Lung (tissue), 11 donors: ENCODE measurements at regions not wholly inside any gene's neighbourhood (a gene's known extent, or its start where the extent isn't known, plus 50 kb on each side); places are given as distances from the start of the nearest gene placed in this dataset.
"Not testable (repeated sequence)": the region's sequence is repeated elsewhere in the genome, so short reads cannot be mapped to it uniquely, and the experiment has no call there.

Experiments
- ATAC-seq: fragments of 200-7000 bp; cut with Tn5 transposase; one replicate; pipeline ENCODE4 v1.9.1; 2020; ENCODE audit warnings: moderate number of reproducible peaks; ENCODE audit not compliant: insufficient read depth, low FRiP score
- DNase-seq, 3 donors: peaks; one replicate each; pipeline ENCODE4 v3.0.0-alpha.2; 2013 to 2017
- H3K27ac ChIP-seq, 2 donors: one replicate each; pipeline ENCODE4 v1.5.1; 2013; ENCODE audit warnings: mild to moderate bottlenecking in 2 of 2, moderate library complexity in 2 of 2, control low read depth in 1 of 2, inconsistent platforms in 1 of 2, low read depth in 1 of 2, low read length in 1 of 2
- H3K27me3 ChIP-seq, 3 donors: one replicate each; pipeline ENCODE4 v1.5.1; 2013; ENCODE audit warnings: low read length in 2 of 3; ENCODE audit not compliant: control insufficient read depth in 3 of 3, insufficient read depth in 3 of 3
- H3K36me3 ChIP-seq, 4 donors: one replicate each; pipeline ENCODE4 v1.5.1; 2013; ENCODE audit warnings: low read length in 4 of 4, mild to moderate bottlenecking in 1 of 4, moderate library complexity in 1 of 4; ENCODE audit not compliant: control insufficient read depth in 4 of 4, insufficient read depth in 4 of 4
- H3K4me1 ChIP-seq, 5 donors: one replicate each; pipeline ENCODE4 v1.5.1; 2013; ENCODE audit warnings: low read length in 5 of 5, mild to moderate bottlenecking in 2 of 5, moderate library complexity in 1 of 5; ENCODE audit not compliant: control insufficient read depth in 5 of 5, insufficient read depth in 5 of 5
- H3K4me3 ChIP-seq: one replicate; pipeline ENCODE4 v1.5.1; 2013; ENCODE audit warnings: mild to moderate bottlenecking, control low read depth, moderate library complexity
- H3K9ac ChIP-seq, 2 donors: one replicate each; pipeline ENCODE4 v1.5.1; 2013; ENCODE audit warnings: low read length in 2 of 2, control low read depth in 1 of 2; ENCODE audit not compliant: insufficient read depth in 1 of 2
- H3K9me3 ChIP-seq, 4 donors: one replicate each; pipeline ENCODE4 v1.5.1; 2013; ENCODE audit warnings: low read length in 3 of 4, mild to moderate bottlenecking in 1 of 4, moderate library complexity in 1 of 4; ENCODE audit not compliant: control insufficient read depth in 4 of 4, insufficient read depth in 3 of 4
- WGBS, 2 donors: extraction: QIAGEN DNeasy Blood & Tissue Kit; methylation state at CpG; one replicate each; pipeline ENCODE4 v1.1.7; 2013; 5-methylcytosine and 5-hydroxymethylcytosine counted together
- TF ChIP-seq, protein P1 (sequence below): IDR thresholded peaks from 2 replicates; pipeline ENCODE4 v1.5.1; 2012; ENCODE audit warnings: mild to moderate bottlenecking; ENCODE audit errors: control extremely low read depth, extremely low read depth
- donor health status: control.
- donor health status: control.
- donor health status: Bipolar disorder and iron deficiency.
- donor health status: healthy.
- donor health status: DM: yes; HTN: yes; CAD: no.

GRCh38 chr2:144628566-144628965, 108.6 kb upstream of the ZEB2 start:
- H3K4me1 ChIP-seq: no peaks in the 10 kb centered on the region
- no peaks in the 10 kb centered on the region for H3K27me3 ChIP-seq
- no peak overlapping the region for H3K4me3 ChIP-seq
- DNase-seq (no peak), ATAC-seq (no peak)
- no peak overlapping the region for H3K27ac ChIP-seq
- TF ChIP-seq, protein P1, sequence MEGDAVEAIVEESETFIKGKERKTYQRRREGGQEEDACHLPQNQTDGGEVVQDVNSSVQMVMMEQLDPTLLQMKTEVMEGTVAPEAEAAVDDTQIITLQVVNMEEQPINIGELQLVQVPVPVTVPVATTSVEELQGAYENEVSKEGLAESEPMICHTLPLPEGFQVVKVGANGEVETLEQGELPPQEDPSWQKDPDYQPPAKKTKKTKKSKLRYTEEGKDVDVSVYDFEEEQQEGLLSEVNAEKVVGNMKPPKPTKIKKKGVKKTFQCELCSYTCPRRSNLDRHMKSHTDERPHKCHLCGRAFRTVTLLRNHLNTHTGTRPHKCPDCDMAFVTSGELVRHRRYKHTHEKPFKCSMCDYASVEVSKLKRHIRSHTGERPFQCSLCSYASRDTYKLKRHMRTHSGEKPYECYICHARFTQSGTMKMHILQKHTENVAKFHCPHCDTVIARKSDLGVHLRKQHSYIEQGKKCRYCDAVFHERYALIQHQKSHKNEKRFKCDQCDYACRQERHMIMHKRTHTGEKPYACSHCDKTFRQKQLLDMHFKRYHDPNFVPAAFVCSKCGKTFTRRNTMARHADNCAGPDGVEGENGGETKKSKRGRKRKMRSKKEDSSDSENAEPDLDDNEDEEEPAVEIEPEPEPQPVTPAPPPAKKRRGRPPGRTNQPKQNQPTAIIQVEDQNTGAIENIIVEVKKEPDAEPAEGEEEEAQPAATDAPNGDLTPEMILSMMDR: no peak
- no peaks in the 10 kb centered on the region for H3K36me3 ChIP-seq
- no peak overlapping the region for H3K9ac ChIP-seq
- H3K9me3 ChIP-seq: no peaks in the 10 kb centered on the region

GRCh38 chr2:144625626-144626025, 105.7 kb upstream of the ZEB2 start:
- TF ChIP-seq, protein P1: no peak
- ATAC-seq (no peak), DNase-seq (no peak)
- Histone ChIP-seq H3K9ac (no peak overlapping the region), H3K9me3 (peaks cover 0 to 2% (median 0%) of the 10 kb centered on the region in 4 donors), H3K4me3 (no peak overlapping the region), H3K27me3 (no peaks in the 10 kb centered on the region), H3K36me3 (no peaks in the 10 kb centered on the region), H3K4me1 (no peaks in the 10 kb centered on the region), H3K27ac (no peak overlapping the region)
- 82 to 84% methylated on average over 5 of the region's 5 CpGs for WGBS, 2 donors

DNA sequence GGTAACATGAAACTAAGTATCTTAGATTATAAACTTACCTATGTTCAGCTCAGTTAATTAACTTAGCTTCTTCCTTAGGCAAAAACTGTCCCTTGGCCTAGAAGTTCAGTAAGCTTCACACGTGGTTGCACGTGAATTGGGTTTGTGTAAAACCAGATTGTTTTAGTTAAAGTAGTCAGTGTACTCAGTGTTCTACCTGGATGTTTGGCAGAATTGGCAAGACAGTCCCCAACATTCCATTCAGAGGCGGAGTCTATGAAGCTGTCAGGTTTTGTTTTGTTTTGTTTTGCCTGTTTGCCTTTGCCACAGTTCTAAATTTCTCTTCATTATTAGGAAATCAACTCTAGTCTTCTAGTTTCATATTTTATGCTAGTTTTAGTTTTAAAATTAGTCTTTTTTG, 105.3 kb upstream of the ZEB2 start:
- H3K36me3 ChIP-seq: no peaks in the 10 kb centered on the region
- H3K27me3 ChIP-seq: no peaks in the 10 kb centered on the region
- DNase-seq: no peak
- TF ChIP-seq, protein P1: no peak
- ATAC-seq: no peak
- no peak overlapping the region for H3K27ac ChIP-seq
- H3K4me1 ChIP-seq: no peaks in the 10 kb centered on the region
- H3K9me3 ChIP-seq: peaks cover 0 to 2% (median 0%) of the 10 kb centered on the region in 4 donors
- 84 to 93% methylated on average over 3 of the region's 3 CpGs for WGBS, 2 donors
- no peak overlapping the region for H3K4me3 ChIP-seq
- no peak overlapping the region for H3K9ac ChIP-seq

- Histone ChIP-seq H3K27me3 (no peaks in the 10 kb centered on the region), H3K4me1 (no peaks in the 10 kb centered on the region), H3K27ac (no peak overlapping the region), H3K36me3 (no peaks in the 10 kb centered on the region), H3K4me3 (no peak overlapping the region), H3K9me3 (peaks cover 0 to 2% (median 0%) of the 10 kb centered on the region in 4 donors), H3K9ac (no peak overlapping the region)
- WGBS, 2 donors: 98 to 99% methylated on average over 4 of the region's 4 CpGs
- TF ChIP-seq, protein P1: no peak
- ATAC-seq (no peak), DNase-seq (no peak)
Measured at GRCh38 chr2:144624451-144624850, 104.5 kb upstream of the ZEB2 start.

DNA sequence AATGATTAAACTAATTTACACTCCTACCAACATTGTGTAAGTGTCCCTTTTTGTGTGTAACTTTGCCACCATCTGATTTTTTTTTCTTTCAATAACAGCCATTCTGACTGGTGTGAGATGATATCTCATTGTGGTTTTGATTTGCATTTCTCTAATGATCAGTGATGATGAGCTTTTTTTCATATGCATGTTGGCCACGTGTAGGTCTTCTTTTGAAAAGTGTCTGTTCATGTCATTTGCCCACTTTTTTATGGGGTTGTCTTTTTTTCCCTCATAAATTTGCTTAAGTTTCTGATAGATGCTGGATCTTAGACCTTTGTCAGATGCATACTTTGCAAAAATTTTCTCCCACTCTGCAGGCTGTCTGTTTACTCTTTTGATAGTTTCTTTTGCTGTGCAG, 102.5 kb upstream of the ZEB2 start:
- not testable (repeated sequence) for H3K4me1 ChIP-seq, H3K9ac ChIP-seq, H3K4me3 ChIP-seq, ATAC-seq, H3K36me3 ChIP-seq, H3K27ac ChIP-seq, H3K9me3 ChIP-seq, H3K27me3 ChIP-seq, DNase-seq
- WGBS, 2 donors: 83 to 97% methylated on average over 1 of the region's 1 CpG
